Progenitor cell of endocrine pancreas (in vitro differentiated cells): ENCODE measurements at regions not wholly inside any gene's neighbourhood (a gene's known extent, or its start where the extent isn't known, plus 50 kb on each side); places are given as distances from the start of the nearest gene placed in this dataset.

Source experiments
- DNase-seq: peaks from one replicate; pipeline ENCODE4 v3.0.0; 2021; ENCODE audit warnings: low spot score; ENCODE audit not compliant: unreplicated experiment
- H3K27ac Mint-ChIP-seq: 2 replicates; pipeline ENCODE4 v1.8.0; 2021; ENCODE audit warnings: mild to moderate bottlenecking, moderate library complexity, mixed read lengths
- H3K27me3 Mint-ChIP-seq: 2 replicates; pipeline ENCODE4 v1.8.0; 2021; ENCODE audit warnings: mixed read lengths
- H3K36me3 Mint-ChIP-seq: 2 replicates; pipeline ENCODE4 v1.8.0; 2022; ENCODE audit warnings: mixed read lengths; ENCODE audit not compliant: insufficient read depth
- H3K4me1 Mint-ChIP-seq: 2 replicates; pipeline ENCODE4 v1.8.0; 2021; ENCODE audit warnings: low read depth, mixed read lengths
- H3K4me3 Mint-ChIP-seq: 2 replicates; pipeline ENCODE4 v1.8.0; 2021; ENCODE audit warnings: low read depth, mild to moderate bottlenecking, moderate library complexity, mixed read lengths
- H3K9me3 Mint-ChIP-seq: 2 replicates; pipeline ENCODE4 v1.8.0; 2021; ENCODE audit warnings: low read depth, mixed read lengths
- CTCF ChIP-seq: fragments of 200-600 bp; sonication (generic); IDR thresholded peaks from one replicate; pipeline ENCODE4 v1.5.0; 2021; ENCODE audit warnings: antibody characterized with exemption, mild to moderate bottlenecking; ENCODE audit not compliant: unreplicated experiment

- DNase-seq, result no peak
- no peaks in the 10 kb centered on the region for H3K27me3 Mint-ChIP-seq
- H3K4me1 Mint-ChIP-seq, result peaks cover 24% of the 10 kb centered on the region
- no peak overlapping the region for H3K4me3 Mint-ChIP-seq
- no peaks in the 10 kb centered on the region for H3K9me3 Mint-ChIP-seq
- no peak for TF ChIP-seq CTCF
- H3K27ac Mint-ChIP-seq, result peak overlapping the region; percentile 3
- no peaks in the 10 kb centered on the region for H3K36me3 Mint-ChIP-seq
These were observed 112.0 kb upstream of the MCHR2 start for GRCh38 chr6:100105919-100106529.

GRCh38 chr6:100105138-100105537 lies 111.1 kb upstream of the MCHR2 start:
- H3K9me3 Mint-ChIP-seq, result no peaks in the 10 kb centered on the region
- peaks cover 24% of the 10 kb centered on the region for H3K4me1 Mint-ChIP-seq
- H3K27ac Mint-ChIP-seq, result peak overlapping the region; percentile 21
- no peak overlapping the region for H3K4me3 Mint-ChIP-seq
- H3K36me3 Mint-ChIP-seq, result no peaks in the 10 kb centered on the region
- no peak for TF ChIP-seq CTCF
- no peaks in the 10 kb centered on the region for H3K27me3 Mint-ChIP-seq
- DNase-seq, result no peak

GRCh38 chr6:100103931-100104330 lies 109.9 kb upstream of the MCHR2 start:
- H3K4me1 Mint-ChIP-seq, result peaks cover 24% of the 10 kb centered on the region
- no peak for TF ChIP-seq CTCF
- no peak overlapping the region for H3K4me3 Mint-ChIP-seq
- no peaks in the 10 kb centered on the region for H3K27me3 Mint-ChIP-seq
- no peak for DNase-seq
- H3K27ac Mint-ChIP-seq, result no peak overlapping the region
- no peaks in the 10 kb centered on the region for H3K9me3 Mint-ChIP-seq
- H3K36me3 Mint-ChIP-seq, result no peaks in the 10 kb centered on the region

- no peak for DNase-seq
- no peak overlapping the region for H3K27ac Mint-ChIP-seq
- H3K27me3 Mint-ChIP-seq, result no peaks in the 10 kb centered on the region
- no peaks in the 10 kb centered on the region for H3K9me3 Mint-ChIP-seq
- peaks cover 23% of the 10 kb centered on the region for H3K4me1 Mint-ChIP-seq
- no peak overlapping the region for H3K4me3 Mint-ChIP-seq
- H3K36me3 Mint-ChIP-seq, result no peaks in the 10 kb centered on the region
- no peak for TF ChIP-seq CTCF
These were observed 109.2 kb upstream of the MCHR2 start for GRCh38 chr6:100103194-100103593.

- Mint-ChIP-seq H3K4me3 (no peak overlapping the region), H3K4me1 (peaks cover 17% of the 10 kb centered on the region), H3K36me3 (no peaks in the 10 kb centered on the region)
These were observed 107.6 kb upstream of the MCHR2 start for GRCh38 chr6:100101644-100102043.

More at GRCh38 chr6:100101644-100102043, 107.6 kb upstream of the MCHR2 start:
- Mint-ChIP-seq H3K9me3 (no peaks in the 10 kb centered on the region), H3K27ac (no peak overlapping the region), H3K27me3 (no peaks in the 10 kb centered on the region)
- no peak for DNase-seq
- no peak for TF ChIP-seq CTCF
